Uterus (tissue), 2 donors: ENCODE measurements at regions not wholly inside any gene's neighbourhood (a gene's known extent, or its start where the extent isn't known, plus 50 kb on each side); places are given as distances from the start of the nearest gene placed in this dataset.
"Not testable (repeated sequence)": the region's sequence is repeated elsewhere in the genome, so short reads cannot be mapped to it uniquely, and the experiment has no call there.

Experiments used
- POLR2A ChIP-seq, 2 donors: fragments of 450-650 bp; IDR thresholded peaks; one replicate each; pipeline ENCODE4 v1.6.1; 2016; ENCODE audit warnings: antibody characterized with exemption in 2 of 2, mild to moderate bottlenecking in 1 of 2, moderate library complexity in 1 of 2
- TF ChIP-seq, protein P1 (sequence below), 4 experiments: fragments of 200-600 bp in 2 of 4; fragments of 450-650 bp in 2 of 4; sonication (generic) in 2 of 4; IDR thresholded peaks; one replicate each; pipeline ENCODE4 v1.5.1; 2016 to 2019; ENCODE audit warnings: antibody characterized with exemption in 4 of 4, mild to moderate bottlenecking in 2 of 4, moderate library complexity in 1 of 4

DNA sequence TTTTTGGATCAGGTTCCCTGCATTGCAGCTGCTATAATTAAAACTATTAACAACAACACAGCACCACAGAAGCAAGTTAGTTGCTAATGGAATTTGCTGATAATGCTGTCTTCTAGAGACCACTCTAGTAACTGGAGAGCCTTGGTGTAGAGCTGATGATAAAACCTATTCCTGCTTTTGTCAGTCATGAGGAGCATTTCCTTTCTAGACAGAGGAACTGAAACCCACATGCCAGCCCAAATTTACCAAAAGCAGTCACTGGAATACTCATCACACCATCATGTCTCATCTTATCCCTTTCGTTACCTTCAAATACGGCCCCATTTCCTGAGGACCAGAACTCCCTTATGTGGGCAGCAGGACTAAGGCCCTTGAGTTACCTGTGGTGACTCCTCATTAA is 67.1 kb upstream of the AGAP9 start:
- TF ChIP-seq, protein P1, sequence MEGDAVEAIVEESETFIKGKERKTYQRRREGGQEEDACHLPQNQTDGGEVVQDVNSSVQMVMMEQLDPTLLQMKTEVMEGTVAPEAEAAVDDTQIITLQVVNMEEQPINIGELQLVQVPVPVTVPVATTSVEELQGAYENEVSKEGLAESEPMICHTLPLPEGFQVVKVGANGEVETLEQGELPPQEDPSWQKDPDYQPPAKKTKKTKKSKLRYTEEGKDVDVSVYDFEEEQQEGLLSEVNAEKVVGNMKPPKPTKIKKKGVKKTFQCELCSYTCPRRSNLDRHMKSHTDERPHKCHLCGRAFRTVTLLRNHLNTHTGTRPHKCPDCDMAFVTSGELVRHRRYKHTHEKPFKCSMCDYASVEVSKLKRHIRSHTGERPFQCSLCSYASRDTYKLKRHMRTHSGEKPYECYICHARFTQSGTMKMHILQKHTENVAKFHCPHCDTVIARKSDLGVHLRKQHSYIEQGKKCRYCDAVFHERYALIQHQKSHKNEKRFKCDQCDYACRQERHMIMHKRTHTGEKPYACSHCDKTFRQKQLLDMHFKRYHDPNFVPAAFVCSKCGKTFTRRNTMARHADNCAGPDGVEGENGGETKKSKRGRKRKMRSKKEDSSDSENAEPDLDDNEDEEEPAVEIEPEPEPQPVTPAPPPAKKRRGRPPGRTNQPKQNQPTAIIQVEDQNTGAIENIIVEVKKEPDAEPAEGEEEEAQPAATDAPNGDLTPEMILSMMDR (IDR thresholded peaks at IDR 0.05): not testable (repeated sequence)
- not testable (repeated sequence) for TF ChIP-seq POLR2A (IDR thresholded peaks at IDR 0.05)
